Gastroesophageal sphincter (tissue), 3 donors: ENCODE measurements at regions not wholly inside any gene's neighbourhood (a gene's known extent, or its start where the extent isn't known, plus 50 kb on each side); places are given as distances from the start of the nearest gene placed in this dataset.

Experiments
- CTCF ChIP-seq, 4 experiments: fragments of 200-600 bp in 2 of 4; fragments of 450-650 bp in 2 of 4; sonication (generic) in 1 of 4; IDR thresholded peaks; one replicate each; pipeline ENCODE4 v1.5.1; 2017 to 2019; ENCODE audit warnings: antibody characterized with exemption in 4 of 4, mild to moderate bottlenecking in 2 of 4, moderate library complexity in 2 of 4
- EP300 ChIP-seq: sonication (generic); formaldehyde crosslinking; IDR thresholded peaks from one replicate; pipeline ENCODE4 v1.6.1; 2017; ENCODE audit warnings: antibody characterized with exemption, mild to moderate bottlenecking
- POLR2A ChIP-seq, 2 donors: fragments of 450-650 bp; IDR thresholded peaks; one replicate each; pipeline ENCODE4 v1.6.1; 2017; ENCODE audit warnings: antibody characterized with exemption in 2 of 2, mild to moderate bottlenecking in 2 of 2, moderate library complexity in 1 of 2
- POLR2AphosphoS5 ChIP-seq: sonication (generic); formaldehyde crosslinking; IDR thresholded peaks from one replicate; pipeline ENCODE4 v1.6.1; 2017; ENCODE audit warnings: antibody characterized with exemption

- no peak for TF ChIP-seq POLR2A (IDR thresholded peaks at IDR 0.05)
- no peak for TF ChIP-seq CTCF (IDR thresholded peaks at IDR 0.05)
- TF ChIP-seq EP300: no peak
- no peak for TF ChIP-seq POLR2AphosphoS5
These were observed 210.5 kb upstream of the TLE3 start for GRCh38 chr15:70308011-70308734.
